ENCODE measurements at regions not wholly inside any gene's neighbourhood (a gene's known extent, or its start where the extent isn't known, plus 50 kb on each side); places are given as distances from the start of the nearest gene placed in this dataset.

DNA sequence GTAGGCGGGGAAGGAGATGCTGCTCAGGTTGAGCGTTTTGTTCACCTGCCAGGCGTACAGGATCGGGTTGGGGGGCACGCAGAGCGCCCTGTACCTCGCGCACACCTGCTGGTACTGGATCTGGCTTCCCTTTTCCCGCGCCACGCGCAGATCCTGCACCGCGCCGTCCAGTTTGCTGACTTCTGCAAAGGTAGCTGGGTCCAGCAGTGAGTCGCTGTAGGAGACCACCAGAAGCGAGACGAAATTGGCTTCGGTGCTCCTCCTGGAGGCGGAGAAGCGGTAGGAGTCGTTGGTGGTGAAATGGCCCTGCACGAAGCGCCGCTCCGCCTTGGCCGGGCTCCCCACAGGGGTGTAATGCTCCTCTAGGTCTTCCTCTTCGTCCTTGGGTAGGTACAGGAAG lies 90.7 kb upstream of the RAB18 start:
- no peak for DNase-seq
- ATAC-seq (ENCODE audit: low read depth), result no peak
- no peak overlapping the region for H3K27ac Mint-ChIP-seq
- ChIA-PET POLR2A (no interaction called here), CTCF (no interaction called here)
- peaks cover 3% of the 10 kb centered on the region for H3K9me3 Mint-ChIP-seq
- H3K4me3 Mint-ChIP-seq, result no peak overlapping the region
- no peaks in the 10 kb centered on the region for H3K4me1 Mint-ChIP-seq
- intact Hi-C loops (cut with micrococcal nuclease), result no loop called here
- no peaks in the 10 kb centered on the region for H3K36me3 Mint-ChIP-seq (ENCODE audit: low read depth)
- peaks cover 19% of the 10 kb centered on the region for H3K27me3 Mint-ChIP-seq
- TF ChIP-seq, protein P1, sequence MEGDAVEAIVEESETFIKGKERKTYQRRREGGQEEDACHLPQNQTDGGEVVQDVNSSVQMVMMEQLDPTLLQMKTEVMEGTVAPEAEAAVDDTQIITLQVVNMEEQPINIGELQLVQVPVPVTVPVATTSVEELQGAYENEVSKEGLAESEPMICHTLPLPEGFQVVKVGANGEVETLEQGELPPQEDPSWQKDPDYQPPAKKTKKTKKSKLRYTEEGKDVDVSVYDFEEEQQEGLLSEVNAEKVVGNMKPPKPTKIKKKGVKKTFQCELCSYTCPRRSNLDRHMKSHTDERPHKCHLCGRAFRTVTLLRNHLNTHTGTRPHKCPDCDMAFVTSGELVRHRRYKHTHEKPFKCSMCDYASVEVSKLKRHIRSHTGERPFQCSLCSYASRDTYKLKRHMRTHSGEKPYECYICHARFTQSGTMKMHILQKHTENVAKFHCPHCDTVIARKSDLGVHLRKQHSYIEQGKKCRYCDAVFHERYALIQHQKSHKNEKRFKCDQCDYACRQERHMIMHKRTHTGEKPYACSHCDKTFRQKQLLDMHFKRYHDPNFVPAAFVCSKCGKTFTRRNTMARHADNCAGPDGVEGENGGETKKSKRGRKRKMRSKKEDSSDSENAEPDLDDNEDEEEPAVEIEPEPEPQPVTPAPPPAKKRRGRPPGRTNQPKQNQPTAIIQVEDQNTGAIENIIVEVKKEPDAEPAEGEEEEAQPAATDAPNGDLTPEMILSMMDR (IDR thresholded peaks at IDR 0.05), result no peak

GRCh38 chr10:27410153-27410552 lies 94.0 kb upstream of the RAB18 start:
- ChIA-PET POLR2A (no interaction called here), CTCF (no interaction called here)
- Mint-ChIP-seq H3K36me3 (ENCODE audit: low read depth) (no peaks in the 10 kb centered on the region), H3K27me3 (peaks cover 14% of the 10 kb centered on the region), H3K27ac (no peak overlapping the region), H3K4me1 (no peaks in the 10 kb centered on the region), H3K4me3 (no peak overlapping the region), H3K9me3 (no peaks in the 10 kb centered on the region)
- ATAC-seq (ENCODE audit: low read depth) (no peak), DNase-seq (no peak)
- TF ChIP-seq, protein P1 (IDR thresholded peaks at IDR 0.05), result no peak
- intact Hi-C loops (cut with micrococcal nuclease), result no loop called here

DNA sequence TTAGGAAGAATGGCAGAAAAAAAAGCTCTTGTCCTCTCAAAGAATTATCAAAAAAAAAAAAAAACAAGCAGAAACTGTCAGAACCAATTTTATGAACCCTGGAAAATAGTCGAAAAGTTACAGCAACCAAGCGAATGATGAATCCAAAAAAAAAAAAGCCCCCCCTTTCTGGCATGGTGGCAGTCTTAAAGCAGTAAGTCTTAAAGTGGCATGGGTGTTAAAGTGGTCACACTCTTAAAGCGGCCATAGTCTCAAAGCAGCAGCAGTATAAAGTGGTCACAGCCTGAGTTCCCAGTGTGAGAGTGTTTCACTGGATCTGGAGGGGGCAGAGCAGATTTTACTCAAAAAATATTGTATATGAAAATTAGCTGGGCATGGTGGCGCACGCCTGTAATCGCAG lies 96.8 kb upstream of the RAB18 start:
- peaks cover 19% of the 10 kb centered on the region for H3K27me3 Mint-ChIP-seq
- TF ChIP-seq, protein P1 (IDR thresholded peaks at IDR 0.05), result no peak
- ATAC-seq (ENCODE audit: low read depth), result no peak
- H3K4me3 Mint-ChIP-seq, result no peak overlapping the region
- ChIA-PET POLR2A (no interaction called here), CTCF (interaction anchor here (0.6 kb wide), 1 partner anchor 532 kb away, joined by 3 read pairs; no protein-coding TSS in a partner anchor)
- intact Hi-C loops (cut with micrococcal nuclease), result no loop called here
- no peaks in the 10 kb centered on the region for H3K4me1 Mint-ChIP-seq
- H3K27ac Mint-ChIP-seq, result no peak overlapping the region
- no peaks in the 10 kb centered on the region for H3K9me3 Mint-ChIP-seq
- H3K36me3 Mint-ChIP-seq (ENCODE audit: low read depth), result no peaks in the 10 kb centered on the region
- DNase-seq, result no peak

DNA sequence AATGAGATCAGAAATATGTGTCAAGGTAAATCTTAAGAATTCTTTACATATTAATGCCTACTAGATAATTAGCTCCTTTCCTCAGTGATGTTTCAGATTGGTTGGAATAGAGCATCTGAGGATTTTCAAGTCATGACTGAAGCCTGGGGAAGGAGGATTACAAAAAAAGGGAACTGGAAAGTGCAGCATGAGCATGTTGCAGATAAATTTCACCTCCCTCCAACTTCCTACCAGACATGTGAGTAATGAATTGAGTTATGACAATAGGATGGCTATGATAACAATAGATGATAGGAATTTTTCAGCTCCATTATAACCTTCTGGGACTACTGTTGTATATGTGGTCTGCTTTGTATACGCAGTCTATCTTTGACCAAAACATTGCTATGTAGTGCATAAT lies 104.2 kb upstream of the RAB18 start:
- DNase-seq, result no peak
- ATAC-seq (ENCODE audit: low read depth), result no peak
- Mint-ChIP-seq H3K27me3 (peaks cover 13% of the 10 kb centered on the region), H3K4me1 (no peaks in the 10 kb centered on the region), H3K4me3 (no peak overlapping the region), H3K27ac (no peak overlapping the region), H3K36me3 (ENCODE audit: low read depth) (no peaks in the 10 kb centered on the region), H3K9me3 (no peaks in the 10 kb centered on the region)
- ChIA-PET CTCF (no interaction called here), POLR2A (no interaction called here)
- TF ChIP-seq, protein P1 (IDR thresholded peaks at IDR 0.05), result no peak
- intact Hi-C loops (cut with micrococcal nuclease), result no loop called here

GRCh38 chr10:27393961-27394360 lies 110.1 kb upstream of the RAB18 start:
- CTCF ChIA-PET, result no interaction called here
- TF ChIP-seq, protein P1 (IDR thresholded peaks at IDR 0.05), result no peak
- no peak overlapping the region for H3K4me3 Mint-ChIP-seq
- H3K27me3 Mint-ChIP-seq, result peaks cover 5% of the 10 kb centered on the region
- POLR2A ChIA-PET, result no interaction called here
- DNase-seq (no peak), ATAC-seq (ENCODE audit: low read depth) (no peak)
- intact Hi-C loops (cut with micrococcal nuclease), result no loop called here
- H3K27ac Mint-ChIP-seq, result no peak overlapping the region
- peaks cover 2% of the 10 kb centered on the region for H3K9me3 Mint-ChIP-seq
- H3K4me1 Mint-ChIP-seq, result no peaks in the 10 kb centered on the region
- H3K36me3 Mint-ChIP-seq (ENCODE audit: low read depth), result no peaks in the 10 kb centered on the region

Data from activated B cell treated with CpG ODN at 0.5 μM for 24 hours (primary cell).